Activated naive CD8-positive, alpha-beta T cell (primary cell): ENCODE measurements at regions not wholly inside any gene's neighbourhood (a gene's known extent, or its start where the extent isn't known, plus 50 kb on each side); places are given as distances from the start of the nearest gene placed in this dataset.

Source experiments
- H3K27ac Mint-ChIP-seq: one replicate; pipeline ENCODE4 v1.8.0; 2021; ENCODE audit warnings: mixed read lengths
- H3K27me3 Mint-ChIP-seq: one replicate; pipeline ENCODE4 v1.8.0; 2021; ENCODE audit warnings: mixed read lengths
- H3K36me3 Mint-ChIP-seq: one replicate; pipeline ENCODE4 v1.8.0; 2021; ENCODE audit warnings: mixed read lengths
- H3K4me1 Mint-ChIP-seq: one replicate; pipeline ENCODE4 v1.8.0; 2021; ENCODE audit warnings: low read depth, mixed read lengths
- H3K4me3 Mint-ChIP-seq: one replicate; pipeline ENCODE4 v1.8.0; 2021; ENCODE audit warnings: mild to moderate bottlenecking, mixed read lengths
- H3K9me3 Mint-ChIP-seq: one replicate; pipeline ENCODE4 v1.8.0; 2021; ENCODE audit warnings: low read depth, mixed read lengths

- no peaks in the 10 kb centered on the region for H3K27me3 Mint-ChIP-seq
These were observed 1576.7 kb downstream of the SLITRK1 start for GRCh38 chr13:82305588-82305987.

GRCh38 chr13:82298106-82298505 lies 1584.2 kb downstream of the SLITRK1 start:
- no peaks in the 10 kb centered on the region for H3K27me3 Mint-ChIP-seq
- H3K27ac Mint-ChIP-seq: no peak overlapping the region
- peaks cover 4% of the 10 kb centered on the region for H3K9me3 Mint-ChIP-seq
- no peak overlapping the region for H3K4me3 Mint-ChIP-seq
- no peaks in the 10 kb centered on the region for H3K36me3 Mint-ChIP-seq
- no peaks in the 10 kb centered on the region for H3K4me1 Mint-ChIP-seq

More at GRCh38 chr13:82305588-82305987, 1576.7 kb downstream of the SLITRK1 start:
- H3K27ac Mint-ChIP-seq: no peak overlapping the region
- no peak overlapping the region for H3K4me3 Mint-ChIP-seq
- no peaks in the 10 kb centered on the region for H3K4me1 Mint-ChIP-seq
- peaks cover 8% of the 10 kb centered on the region for H3K9me3 Mint-ChIP-seq
- H3K36me3 Mint-ChIP-seq: no peaks in the 10 kb centered on the region

- Mint-ChIP-seq H3K9me3 (no peaks in the 10 kb centered on the region), H3K4me3 (no peak overlapping the region)
These were observed 1588.0 kb downstream of the SLITRK1 start for GRCh38 chr13:82294226-82294625.

GRCh38 chr13:82292334-82292733 lies 1589.9 kb downstream of the SLITRK1 start:
- no peak overlapping the region for H3K4me3 Mint-ChIP-seq
- H3K27me3 Mint-ChIP-seq: no peaks in the 10 kb centered on the region
- no peak overlapping the region for H3K27ac Mint-ChIP-seq
- H3K9me3 Mint-ChIP-seq: no peaks in the 10 kb centered on the region
- H3K36me3 Mint-ChIP-seq: no peaks in the 10 kb centered on the region
- H3K4me1 Mint-ChIP-seq: no peaks in the 10 kb centered on the region

More at GRCh38 chr13:82294226-82294625, 1588.0 kb downstream of the SLITRK1 start:
- Mint-ChIP-seq H3K36me3 (no peaks in the 10 kb centered on the region), H3K27ac (no peak overlapping the region), H3K4me1 (no peaks in the 10 kb centered on the region), H3K27me3 (no peaks in the 10 kb centered on the region)

GRCh38 chr13:82291852-82292251 lies 1590.4 kb downstream of the SLITRK1 start:
- no peaks in the 10 kb centered on the region for H3K9me3 Mint-ChIP-seq
- H3K4me3 Mint-ChIP-seq: no peak overlapping the region
- no peaks in the 10 kb centered on the region for H3K4me1 Mint-ChIP-seq
- H3K27ac Mint-ChIP-seq: no peak overlapping the region
- H3K36me3 Mint-ChIP-seq: no peaks in the 10 kb centered on the region
- H3K27me3 Mint-ChIP-seq: no peaks in the 10 kb centered on the region

- H3K4me3 Mint-ChIP-seq: no peak overlapping the region
- no peaks in the 10 kb centered on the region for H3K27me3 Mint-ChIP-seq
- no peaks in the 10 kb centered on the region for H3K36me3 Mint-ChIP-seq
- H3K4me1 Mint-ChIP-seq: no peaks in the 10 kb centered on the region
- peaks cover 16% of the 10 kb centered on the region for H3K9me3 Mint-ChIP-seq
- H3K27ac Mint-ChIP-seq: no peak overlapping the region
These were observed 1606.6 kb downstream of the SLITRK1 start for GRCh38 chr13:82275644-82276043.

- Mint-ChIP-seq H3K27me3 (no peaks in the 10 kb centered on the region), H3K27ac (no peak overlapping the region), H3K4me3 (no peak overlapping the region), H3K36me3 (no peaks in the 10 kb centered on the region), H3K4me1 (no peaks in the 10 kb centered on the region), H3K9me3 (peaks cover 9% of the 10 kb centered on the region)
These were observed 1623.0 kb downstream of the SLITRK1 start for GRCh38 chr13:82259284-82259683.

- no peaks in the 10 kb centered on the region for H3K27me3 Mint-ChIP-seq
- H3K4me3 Mint-ChIP-seq: no peak overlapping the region
- H3K27ac Mint-ChIP-seq: no peak overlapping the region
- H3K4me1 Mint-ChIP-seq: no peaks in the 10 kb centered on the region
- H3K9me3 Mint-ChIP-seq: peaks cover 9% of the 10 kb centered on the region
- no peaks in the 10 kb centered on the region for H3K36me3 Mint-ChIP-seq
These were observed 1624.3 kb downstream of the SLITRK1 start for GRCh38 chr13:82257790-82258507.

GRCh38 chr13:82248762-82249161 lies 1633.5 kb downstream of the SLITRK1 start:
- H3K27ac Mint-ChIP-seq: no peak overlapping the region
- H3K36me3 Mint-ChIP-seq: no peaks in the 10 kb centered on the region
- H3K4me3 Mint-ChIP-seq: no peak overlapping the region
- H3K9me3 Mint-ChIP-seq: peaks cover 19% of the 10 kb centered on the region
- H3K4me1 Mint-ChIP-seq: no peaks in the 10 kb centered on the region
- no peaks in the 10 kb centered on the region for H3K27me3 Mint-ChIP-seq

- Mint-ChIP-seq H3K27ac (no peak overlapping the region), H3K9me3 (peaks cover 10% of the 10 kb centered on the region), H3K36me3 (no peaks in the 10 kb centered on the region), H3K27me3 (no peaks in the 10 kb centered on the region), H3K4me3 (no peak overlapping the region), H3K4me1 (no peaks in the 10 kb centered on the region)
These were observed 1636.4 kb downstream of the SLITRK1 start for GRCh38 chr13:82245860-82246259.

- Mint-ChIP-seq H3K36me3 (no peaks in the 10 kb centered on the region), H3K27ac (no peak overlapping the region), H3K4me3 (no peak overlapping the region), H3K27me3 (no peaks in the 10 kb centered on the region), H3K4me1 (no peaks in the 10 kb centered on the region), H3K9me3 (peaks cover 17% of the 10 kb centered on the region)
These were observed 1657.5 kb downstream of the SLITRK1 start for GRCh38 chr13:82224806-82225205.

GRCh38 chr13:82221621-82222020 lies 1660.7 kb downstream of the SLITRK1 start:
- Mint-ChIP-seq H3K4me3 (no peak overlapping the region), H3K36me3 (no peaks in the 10 kb centered on the region), H3K9me3 (peaks cover 17% of the 10 kb centered on the region), H3K27me3 (no peaks in the 10 kb centered on the region), H3K27ac (no peak overlapping the region), H3K4me1 (no peaks in the 10 kb centered on the region)

GRCh38 chr13:82220641-82221040 lies 1661.6 kb downstream of the SLITRK1 start:
- no peaks in the 10 kb centered on the region for H3K36me3 Mint-ChIP-seq
- H3K27ac Mint-ChIP-seq: no peak overlapping the region
- H3K4me3 Mint-ChIP-seq: no peak overlapping the region
- peaks cover 10% of the 10 kb centered on the region for H3K9me3 Mint-ChIP-seq
- no peaks in the 10 kb centered on the region for H3K27me3 Mint-ChIP-seq
- no peaks in the 10 kb centered on the region for H3K4me1 Mint-ChIP-seq

GRCh38 chr13:82216165-82216564 lies 1666.1 kb downstream of the SLITRK1 start:
- Mint-ChIP-seq H3K36me3 (no peaks in the 10 kb centered on the region), H3K9me3 (peaks cover 11% of the 10 kb centered on the region), H3K4me3 (no peak overlapping the region), H3K27ac (no peak overlapping the region), H3K27me3 (no peaks in the 10 kb centered on the region), H3K4me1 (no peaks in the 10 kb centered on the region)

- peaks cover 17% of the 10 kb centered on the region for H3K9me3 Mint-ChIP-seq
- H3K27me3 Mint-ChIP-seq: no peaks in the 10 kb centered on the region
- no peak overlapping the region for H3K4me3 Mint-ChIP-seq
- no peak overlapping the region for H3K27ac Mint-ChIP-seq
- no peaks in the 10 kb centered on the region for H3K36me3 Mint-ChIP-seq
- no peaks in the 10 kb centered on the region for H3K4me1 Mint-ChIP-seq
These were observed 1667.9 kb downstream of the SLITRK1 start for GRCh38 chr13:82214341-82214740.

GRCh38 chr13:82206241-82206640 lies 1676.0 kb downstream of the SLITRK1 start:
- Mint-ChIP-seq H3K36me3 (no peaks in the 10 kb centered on the region), H3K27ac (no peak overlapping the region), H3K4me3 (no peak overlapping the region), H3K4me1 (no peaks in the 10 kb centered on the region), H3K9me3 (peaks cover 11% of the 10 kb centered on the region), H3K27me3 (no peaks in the 10 kb centered on the region)
